GM23248 (cell line): ENCODE measurements at regions not wholly inside any gene's neighbourhood (a gene's known extent, or its start where the extent isn't known, plus 50 kb on each side); places are given as distances from the start of the nearest gene placed in this dataset.

Experiments
- EZH2 ChIP-seq: fragments of 200-600 bp; sonication (generic); IDR thresholded peaks from 2 replicates; pipeline ENCODE4 v1.6.1; 2018; ENCODE audit warnings: antibody characterized with exemption, mild to moderate bottlenecking; ENCODE audit not compliant: insufficient read depth, poor library complexity, severe bottlenecking
- EZH2phosphoT487 ChIP-seq: fragments of 200-600 bp; sonication (generic); IDR thresholded peaks from 2 replicates; pipeline ENCODE4 v1.6.1; 2018; ENCODE audit warnings: antibody characterized with exemption, moderate library complexity, mild to moderate bottlenecking, low read depth; ENCODE audit not compliant: insufficient read depth

- TF ChIP-seq EZH2 (no peak), EZH2phosphoT487 (no peak)
Measured at GRCh38 chr3:178389258-178389657, 147.0 kb upstream of the KCNMB2 start.
